ENCODE measurements at regions not wholly inside any gene's neighbourhood (a gene's known extent, or its start where the extent isn't known, plus 50 kb on each side); places are given as distances from the start of the nearest gene placed in this dataset.

DNA sequence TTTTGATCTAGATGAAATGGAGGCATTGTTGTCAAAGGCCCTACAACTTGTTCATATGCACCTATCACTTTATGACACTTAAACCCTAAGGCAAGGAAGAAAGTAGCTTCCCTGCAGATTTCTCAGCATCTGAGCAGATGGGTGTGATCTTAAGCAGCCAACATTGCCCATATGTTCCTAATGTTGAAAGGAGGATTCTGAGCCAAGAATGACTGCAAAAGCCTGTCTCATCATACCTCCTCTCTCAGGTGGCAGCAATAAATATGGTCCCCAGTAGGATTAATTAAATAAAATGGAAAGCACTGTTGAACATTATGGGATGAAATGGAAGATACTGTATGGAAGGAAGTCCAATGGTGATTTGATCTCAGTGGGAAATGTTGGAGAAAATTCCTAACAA lies 538.1 kb upstream of the MAN1A1 start:
- H3K27ac Mint-ChIP-seq = no peak overlapping the region
- TF ChIP-seq, protein P1, sequence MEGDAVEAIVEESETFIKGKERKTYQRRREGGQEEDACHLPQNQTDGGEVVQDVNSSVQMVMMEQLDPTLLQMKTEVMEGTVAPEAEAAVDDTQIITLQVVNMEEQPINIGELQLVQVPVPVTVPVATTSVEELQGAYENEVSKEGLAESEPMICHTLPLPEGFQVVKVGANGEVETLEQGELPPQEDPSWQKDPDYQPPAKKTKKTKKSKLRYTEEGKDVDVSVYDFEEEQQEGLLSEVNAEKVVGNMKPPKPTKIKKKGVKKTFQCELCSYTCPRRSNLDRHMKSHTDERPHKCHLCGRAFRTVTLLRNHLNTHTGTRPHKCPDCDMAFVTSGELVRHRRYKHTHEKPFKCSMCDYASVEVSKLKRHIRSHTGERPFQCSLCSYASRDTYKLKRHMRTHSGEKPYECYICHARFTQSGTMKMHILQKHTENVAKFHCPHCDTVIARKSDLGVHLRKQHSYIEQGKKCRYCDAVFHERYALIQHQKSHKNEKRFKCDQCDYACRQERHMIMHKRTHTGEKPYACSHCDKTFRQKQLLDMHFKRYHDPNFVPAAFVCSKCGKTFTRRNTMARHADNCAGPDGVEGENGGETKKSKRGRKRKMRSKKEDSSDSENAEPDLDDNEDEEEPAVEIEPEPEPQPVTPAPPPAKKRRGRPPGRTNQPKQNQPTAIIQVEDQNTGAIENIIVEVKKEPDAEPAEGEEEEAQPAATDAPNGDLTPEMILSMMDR (IDR thresholded peaks at IDR 0.05; ENCODE audit: unreplicated experiment in 3 of 3) = no peak
- no peak overlapping the region for H3K4me3 Mint-ChIP-seq
- H3K36me3 Mint-ChIP-seq (ENCODE audit: low read depth) = no peaks in the 10 kb centered on the region
- H3K27me3 Mint-ChIP-seq (ENCODE audit: low read depth) = no peaks in the 10 kb centered on the region
- no peaks in the 10 kb centered on the region for H3K9me3 Mint-ChIP-seq
- no peaks in the 10 kb centered on the region for H3K4me1 Mint-ChIP-seq

DNA sequence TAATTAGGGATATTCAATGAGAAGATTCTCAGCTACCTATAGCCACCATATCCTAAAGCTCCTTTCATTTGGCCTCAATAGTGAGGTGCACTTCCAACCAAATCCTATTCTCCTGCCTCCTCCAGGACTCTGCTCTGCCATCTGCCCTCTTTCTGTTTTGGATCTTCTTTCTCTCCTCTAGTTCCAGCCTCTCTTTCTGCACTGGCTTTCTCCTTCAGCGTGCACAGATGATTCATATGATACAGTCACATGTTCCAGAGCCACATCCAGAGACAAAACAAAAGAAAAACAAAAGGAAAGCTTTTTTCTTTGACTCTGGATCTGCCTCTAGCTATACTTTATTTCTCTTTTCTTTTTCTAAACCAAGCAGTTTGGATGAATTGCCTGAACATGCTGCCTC lies 531.9 kb upstream of the MAN1A1 start:
- Mint-ChIP-seq H3K9me3 (no peaks in the 10 kb centered on the region), H3K36me3 (ENCODE audit: low read depth) (no peaks in the 10 kb centered on the region), H3K4me1 (no peaks in the 10 kb centered on the region), H3K4me3 (no peak overlapping the region), H3K27me3 (ENCODE audit: low read depth) (no peaks in the 10 kb centered on the region), H3K27ac (no peak overlapping the region)
- TF ChIP-seq, protein P1 (IDR thresholded peaks at IDR 0.05; ENCODE audit: unreplicated experiment in 3 of 3) = no peak

DNA sequence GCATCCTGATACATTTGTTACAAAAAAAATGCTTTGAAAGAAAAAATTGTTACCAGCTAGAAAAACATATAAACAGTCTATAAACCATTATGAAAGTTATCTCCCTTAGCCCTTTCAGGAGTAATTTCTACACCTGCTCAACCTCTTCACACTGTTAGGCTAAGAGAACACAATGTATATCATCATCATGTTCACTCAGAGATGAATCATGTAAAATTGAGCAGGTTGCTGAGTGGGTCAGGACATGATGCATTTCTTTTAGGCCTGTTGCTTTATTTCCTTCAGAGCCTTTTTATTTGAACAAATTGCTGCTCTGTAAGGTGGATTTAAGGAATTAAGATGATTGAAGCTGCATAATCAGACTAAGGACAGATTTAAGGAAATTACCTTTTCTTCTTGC lies 531.3 kb upstream of the MAN1A1 start:
- Mint-ChIP-seq H3K27me3 (ENCODE audit: low read depth) (no peaks in the 10 kb centered on the region), H3K27ac (no peak overlapping the region), H3K9me3 (no peaks in the 10 kb centered on the region), H3K4me3 (no peak overlapping the region), H3K4me1 (no peaks in the 10 kb centered on the region), H3K36me3 (ENCODE audit: low read depth) (no peaks in the 10 kb centered on the region)
- TF ChIP-seq, protein P1 (IDR thresholded peaks at IDR 0.05; ENCODE audit: unreplicated experiment in 3 of 3) = no peak

DNA sequence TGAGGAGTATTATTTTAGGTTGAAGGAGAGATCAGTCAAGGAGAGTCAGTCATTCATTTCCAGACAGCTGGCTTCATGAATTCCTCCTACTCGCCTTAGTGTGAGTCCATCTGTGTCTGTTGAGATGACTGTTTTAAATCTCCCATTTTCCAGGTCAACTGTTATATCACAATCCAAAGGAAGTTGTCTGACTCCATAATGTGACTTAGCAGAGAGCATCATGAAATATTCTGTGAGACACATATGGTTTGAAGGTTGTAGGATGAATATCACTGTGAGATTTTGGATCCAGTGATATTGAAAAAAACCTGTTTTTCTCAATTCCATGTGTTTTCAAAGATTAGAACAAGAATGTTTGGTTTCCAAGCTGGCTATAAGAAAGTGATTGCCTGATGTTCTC lies 530.2 kb upstream of the MAN1A1 start:
- Mint-ChIP-seq H3K9me3 (no peaks in the 10 kb centered on the region), H3K27me3 (ENCODE audit: low read depth) (no peaks in the 10 kb centered on the region), H3K4me1 (no peaks in the 10 kb centered on the region), H3K4me3 (no peak overlapping the region), H3K27ac (no peak overlapping the region), H3K36me3 (ENCODE audit: low read depth) (no peaks in the 10 kb centered on the region)
- TF ChIP-seq, protein P1 (IDR thresholded peaks at IDR 0.05; ENCODE audit: unreplicated experiment in 3 of 3) = no peak

- Mint-ChIP-seq H3K9me3 (no peaks in the 10 kb centered on the region), H3K27me3 (ENCODE audit: low read depth) (no peaks in the 10 kb centered on the region), H3K4me1 (no peaks in the 10 kb centered on the region), H3K36me3 (ENCODE audit: low read depth) (no peaks in the 10 kb centered on the region), H3K27ac (no peak overlapping the region), H3K4me3 (no peak overlapping the region)
- TF ChIP-seq, protein P1 (IDR thresholded peaks at IDR 0.05; ENCODE audit: unreplicated experiment in 3 of 3) = no peak
Observed at GRCh38 chr6:119874381-119874780, 524.8 kb upstream of the MAN1A1 start.

- no peaks in the 10 kb centered on the region for H3K36me3 Mint-ChIP-seq (ENCODE audit: low read depth)
- H3K9me3 Mint-ChIP-seq = peaks cover 2% of the 10 kb centered on the region
- TF ChIP-seq, protein P1 (IDR thresholded peaks at IDR 0.05; ENCODE audit: unreplicated experiment in 3 of 3) = no peak
- no peaks in the 10 kb centered on the region for H3K4me1 Mint-ChIP-seq
- no peak overlapping the region for H3K4me3 Mint-ChIP-seq
- H3K27me3 Mint-ChIP-seq (ENCODE audit: low read depth) = no peaks in the 10 kb centered on the region
- no peak overlapping the region for H3K27ac Mint-ChIP-seq
Observed at GRCh38 chr6:119873107-119873506, 523.5 kb upstream of the MAN1A1 start.
